Neural cell (in vitro differentiated cells): ENCODE measurements at regions not wholly inside any gene's neighbourhood (a gene's known extent, or its start where the extent isn't known, plus 50 kb on each side); places are given as distances from the start of the nearest gene placed in this dataset.

Experiments used
- CTCF ChIP-seq: fragments of 450-650 bp; IDR thresholded peaks from 2 replicates; pipeline ENCODE4 v1.5.1; 2014; ENCODE audit warnings: antibody characterized with exemption, mild to moderate bottlenecking, moderate library complexity; ENCODE audit not compliant: poor library complexity, severe bottlenecking
- EP300 ChIP-seq: fragments of 450-650 bp; conservative IDR thresholded peaks from 2 replicates; pipeline ENCODE4 v1.6.1; 2014; ENCODE audit warnings: antibody characterized with exemption, mild to moderate bottlenecking, moderate library complexity; ENCODE audit not compliant: poor library complexity, severe bottlenecking
- EZH2 ChIP-seq: fragments of 200-600, 300-800 bp; shearing (Covaris generic), sonication (generic); IDR thresholded peaks from 2 replicates; pipeline ENCODE4 v1.6.1; 2014; ENCODE audit warnings: antibody characterized with exemption, low read length, borderline replicate concordance, mild to moderate bottlenecking; ENCODE audit not compliant: insufficient read depth, poor library complexity, severe bottlenecking
- MXI1 ChIP-seq: fragments of 450-650 bp; conservative IDR thresholded peaks from 2 replicates; pipeline ENCODE4 v1.6.1; 2014; ENCODE audit warnings: antibody characterized with exemption, mild to moderate bottlenecking; ENCODE audit not compliant: poor library complexity, severe bottlenecking
- POLR2AphosphoS5 ChIP-seq: IDR thresholded peaks from 2 replicates; pipeline ENCODE4 v1.6.1; 2012
- TAF1 ChIP-seq: IDR thresholded peaks from 2 replicates; pipeline ENCODE4 v1.6.1; 2012; ENCODE audit warnings: low read depth

GRCh38 chr6:54473328-54473727, 165.1 kb downstream of the TINAG start:
- TF ChIP-seq POLR2AphosphoS5 (no peak), CTCF (no peak), TAF1 (no peak), MXI1 (no peak), EP300 (no peak), EZH2 (no peak)
